Osteocyte (in vitro differentiated cells): ENCODE measurements at regions not wholly inside any gene's neighbourhood (a gene's known extent, or its start where the extent isn't known, plus 50 kb on each side); places are given as distances from the start of the nearest gene placed in this dataset.
A peak's percentile ranks its signal among the peaks of the same experiment; 100 is the strongest.

Experiments
- DNase-seq: peaks from one replicate; pipeline ENCODE4 v3.0.0; 2021; ENCODE audit warnings: mixed read lengths; ENCODE audit not compliant: unreplicated experiment; ENCODE audit errors: extremely low spot score
- H3K27ac Mint-ChIP-seq: one replicate; pipeline ENCODE4 v1.8.0; 2021; ENCODE audit warnings: mild to moderate bottlenecking, mixed read lengths; ENCODE audit not compliant: unreplicated experiment
- H3K27me3 Mint-ChIP-seq: one replicate; pipeline ENCODE4 v1.8.0; 2021; ENCODE audit warnings: mixed read lengths; ENCODE audit not compliant: unreplicated experiment
- H3K36me3 Mint-ChIP-seq: one replicate; pipeline ENCODE4 v1.8.0; 2021; ENCODE audit warnings: mixed read lengths; ENCODE audit not compliant: unreplicated experiment
- H3K4me1 Mint-ChIP-seq: one replicate; pipeline ENCODE4 v1.8.0; 2021; ENCODE audit warnings: mixed read lengths; ENCODE audit not compliant: unreplicated experiment
- H3K4me3 Mint-ChIP-seq: one replicate; pipeline ENCODE4 v1.8.0; 2021; ENCODE audit warnings: mild to moderate bottlenecking, moderate library complexity, mixed read lengths; ENCODE audit not compliant: unreplicated experiment
- H3K9me3 Mint-ChIP-seq: one replicate; pipeline ENCODE4 v1.8.0; 2021; ENCODE audit warnings: mixed read lengths; ENCODE audit not compliant: unreplicated experiment
- TF ChIP-seq, protein P1 (sequence below): fragments of 200-600 bp; sonication (generic); IDR thresholded peaks from 2 replicates; pipeline ENCODE4 v1.5.0; 2021; ENCODE audit warnings: antibody characterized with exemption, mild to moderate bottlenecking, moderate library complexity

DNA sequence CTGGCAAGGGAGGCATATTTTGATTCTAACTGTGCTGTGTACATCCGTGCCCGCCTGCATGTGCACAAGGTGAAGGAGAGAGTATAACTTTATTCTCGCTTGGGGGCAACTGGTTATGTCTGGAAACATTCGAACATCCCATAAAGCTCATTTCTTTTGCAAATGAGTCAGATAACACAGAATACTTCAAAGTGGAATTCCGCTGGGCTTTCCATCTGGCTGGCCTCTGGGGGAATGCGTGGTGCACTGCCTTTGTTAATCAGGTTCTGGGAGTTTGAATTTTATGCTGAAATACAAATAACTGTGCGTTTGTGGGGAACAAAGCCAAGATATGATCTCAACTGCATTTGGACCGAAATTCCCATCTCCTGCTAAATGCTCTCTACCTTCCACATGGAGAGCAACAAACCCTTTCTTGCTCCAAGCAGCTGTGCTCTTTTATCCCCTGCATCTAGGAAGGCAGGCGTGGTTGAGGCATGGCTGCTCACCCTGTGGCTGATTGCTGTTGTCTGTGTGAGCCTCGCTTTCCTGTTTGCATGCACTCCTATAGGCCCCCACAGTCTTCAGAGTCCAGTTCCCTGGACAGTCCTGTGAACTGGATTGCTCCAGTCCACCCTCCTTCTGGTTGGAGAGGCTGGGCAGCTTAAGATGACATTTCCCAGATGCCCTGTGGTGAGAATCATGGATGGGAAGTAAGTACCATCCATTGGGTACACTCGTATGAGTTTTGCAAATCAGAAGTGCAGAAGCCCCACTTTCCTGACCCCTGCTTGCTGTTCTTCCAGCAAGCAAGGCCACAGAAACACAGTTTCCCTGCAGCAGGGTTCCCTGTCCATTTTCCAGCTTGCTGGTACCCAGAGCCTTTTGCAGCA is 82.9 kb upstream of the ALDH1B1 start:
- TF ChIP-seq, protein P1, sequence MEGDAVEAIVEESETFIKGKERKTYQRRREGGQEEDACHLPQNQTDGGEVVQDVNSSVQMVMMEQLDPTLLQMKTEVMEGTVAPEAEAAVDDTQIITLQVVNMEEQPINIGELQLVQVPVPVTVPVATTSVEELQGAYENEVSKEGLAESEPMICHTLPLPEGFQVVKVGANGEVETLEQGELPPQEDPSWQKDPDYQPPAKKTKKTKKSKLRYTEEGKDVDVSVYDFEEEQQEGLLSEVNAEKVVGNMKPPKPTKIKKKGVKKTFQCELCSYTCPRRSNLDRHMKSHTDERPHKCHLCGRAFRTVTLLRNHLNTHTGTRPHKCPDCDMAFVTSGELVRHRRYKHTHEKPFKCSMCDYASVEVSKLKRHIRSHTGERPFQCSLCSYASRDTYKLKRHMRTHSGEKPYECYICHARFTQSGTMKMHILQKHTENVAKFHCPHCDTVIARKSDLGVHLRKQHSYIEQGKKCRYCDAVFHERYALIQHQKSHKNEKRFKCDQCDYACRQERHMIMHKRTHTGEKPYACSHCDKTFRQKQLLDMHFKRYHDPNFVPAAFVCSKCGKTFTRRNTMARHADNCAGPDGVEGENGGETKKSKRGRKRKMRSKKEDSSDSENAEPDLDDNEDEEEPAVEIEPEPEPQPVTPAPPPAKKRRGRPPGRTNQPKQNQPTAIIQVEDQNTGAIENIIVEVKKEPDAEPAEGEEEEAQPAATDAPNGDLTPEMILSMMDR = no peak
- Mint-ChIP-seq H3K36me3 (no peaks in the 10 kb centered on the region), H3K9me3 (no peaks in the 10 kb centered on the region), H3K4me1 (peaks cover 26% of the 10 kb centered on the region), H3K27me3 (peaks cover 37% of the 10 kb centered on the region), H3K27ac (no peak overlapping the region), H3K4me3 (no peak overlapping the region)
- DNase-seq = peak; percentile 70

DNA sequence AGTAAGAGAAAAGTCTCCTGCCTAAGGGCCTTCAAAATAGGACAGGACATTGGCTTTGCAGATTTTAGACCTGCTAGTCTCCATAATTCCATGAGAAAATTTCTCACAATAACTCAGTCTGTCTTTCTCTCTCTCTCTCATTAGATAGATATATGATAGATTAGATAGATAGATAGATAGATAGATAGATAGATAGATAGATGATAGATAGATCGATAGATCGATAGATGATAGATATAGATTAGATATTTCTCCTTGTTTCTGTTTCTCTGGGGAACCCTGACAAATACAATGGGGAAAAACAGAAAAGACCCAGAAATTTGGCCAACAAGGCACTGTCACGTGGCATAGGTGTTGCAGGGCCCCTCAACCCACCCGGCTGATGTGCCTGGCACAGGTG is 84.4 kb upstream of the ALDH1B1 start:
- H3K4me3 Mint-ChIP-seq = no peak overlapping the region
- no peaks in the 10 kb centered on the region for H3K9me3 Mint-ChIP-seq
- peaks cover 27% of the 10 kb centered on the region for H3K27me3 Mint-ChIP-seq
- H3K27ac Mint-ChIP-seq = no peak overlapping the region
- TF ChIP-seq, protein P1 = no peak
- H3K4me1 Mint-ChIP-seq = peaks cover 26% of the 10 kb centered on the region
- H3K36me3 Mint-ChIP-seq = no peaks in the 10 kb centered on the region
- no peak for DNase-seq

DNA sequence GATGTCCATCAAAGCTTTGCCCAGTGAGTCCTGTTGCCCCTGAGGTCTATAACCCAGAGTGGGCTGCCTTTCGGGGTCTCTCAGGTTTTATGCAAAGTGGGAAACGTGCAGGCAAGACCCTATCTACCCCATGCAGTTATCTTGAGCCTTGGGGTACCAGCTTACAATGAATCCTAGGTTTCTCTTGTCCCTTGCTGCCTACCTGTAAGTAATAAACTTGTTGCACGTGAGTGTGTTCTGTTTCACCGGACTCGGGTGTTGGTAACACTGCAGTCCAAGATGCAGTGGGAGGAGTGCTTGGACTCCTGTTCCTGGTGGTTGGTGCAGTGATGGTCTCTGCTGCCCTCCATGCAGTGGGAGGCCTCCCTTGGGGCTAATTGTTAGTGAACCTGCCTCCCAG is 85.6 kb upstream of the ALDH1B1 start:
- no peak for DNase-seq
- H3K27me3 Mint-ChIP-seq = peaks cover 31% of the 10 kb centered on the region
- TF ChIP-seq, protein P1 = no peak
- H3K27ac Mint-ChIP-seq = no peak overlapping the region
- no peak overlapping the region for H3K4me3 Mint-ChIP-seq
- H3K36me3 Mint-ChIP-seq = no peaks in the 10 kb centered on the region
- H3K9me3 Mint-ChIP-seq = no peaks in the 10 kb centered on the region
- peaks cover 26% of the 10 kb centered on the region for H3K4me1 Mint-ChIP-seq

DNA sequence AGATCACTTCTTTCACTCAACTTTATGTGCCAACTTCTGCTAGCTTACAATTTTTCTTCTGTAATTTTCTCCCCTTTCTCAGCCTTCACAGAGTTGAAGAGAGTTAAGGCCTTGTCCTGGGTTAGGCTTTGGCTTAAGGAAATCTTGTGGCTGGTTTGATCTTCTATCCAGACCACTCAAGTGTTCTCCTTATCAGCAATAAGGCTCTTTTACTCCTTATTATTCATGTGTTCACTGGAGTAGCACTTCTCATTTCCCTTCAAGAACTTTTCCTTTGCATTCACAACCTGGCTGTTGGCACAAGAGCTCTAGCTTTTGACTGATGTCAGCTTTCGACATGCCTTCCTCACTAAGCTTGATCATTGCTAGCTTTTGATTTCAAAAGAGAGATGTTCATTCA is 86.9 kb upstream of the ALDH1B1 start:
- H3K27ac Mint-ChIP-seq = no peak overlapping the region
- no peaks in the 10 kb centered on the region for H3K9me3 Mint-ChIP-seq
- H3K36me3 Mint-ChIP-seq = no peaks in the 10 kb centered on the region
- H3K27me3 Mint-ChIP-seq = peaks cover 34% of the 10 kb centered on the region
- TF ChIP-seq, protein P1 = no peak
- DNase-seq = no peak
- H3K4me1 Mint-ChIP-seq = peaks cover 19% of the 10 kb centered on the region
- no peak overlapping the region for H3K4me3 Mint-ChIP-seq

DNA sequence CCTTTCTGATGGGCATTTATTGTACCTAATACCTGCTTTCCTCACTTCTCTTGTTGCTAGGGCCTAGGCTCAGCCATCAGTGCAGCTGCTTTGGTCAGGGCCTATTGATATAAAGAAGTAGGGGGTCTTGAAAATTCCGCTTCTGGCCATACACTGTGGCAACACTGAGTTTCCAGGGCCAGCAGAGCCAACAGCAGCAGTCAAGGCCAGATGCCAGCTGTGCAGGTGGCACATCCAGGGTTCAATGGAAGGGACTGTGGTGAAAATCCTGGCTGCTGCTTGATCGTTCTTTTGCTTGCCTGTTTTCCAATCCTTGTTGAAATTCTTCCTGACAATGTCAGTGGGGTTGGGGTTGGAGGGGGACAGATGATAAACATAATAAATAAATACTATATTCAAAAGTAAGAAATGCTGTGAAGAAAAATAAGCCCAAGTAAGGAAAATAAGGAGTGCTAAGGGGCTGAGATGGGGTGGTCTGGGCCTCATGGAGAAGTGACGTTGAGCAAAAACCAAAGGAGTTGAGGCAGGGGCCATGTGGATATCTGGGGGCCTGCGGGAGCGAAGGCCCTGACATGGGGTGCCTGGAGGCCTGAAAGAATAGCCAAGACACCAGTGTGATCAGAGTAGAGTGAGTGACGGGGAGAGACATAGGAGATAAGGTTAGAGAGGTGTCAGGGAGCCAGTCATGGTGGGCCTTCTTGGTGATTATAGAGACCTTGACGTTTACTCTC is 91.0 kb upstream of the ALDH1B1 start:
- Mint-ChIP-seq H3K36me3 (no peaks in the 10 kb centered on the region), H3K9me3 (no peaks in the 10 kb centered on the region), H3K27me3 (peaks cover 49% of the 10 kb centered on the region), H3K4me3 (no peak overlapping the region), H3K4me1 (no peaks in the 10 kb centered on the region), H3K27ac (no peak overlapping the region)
- TF ChIP-seq, protein P1 = no peak
- peak; percentile 66 for DNase-seq
